Chondrocyte (in vitro differentiated cells): ENCODE measurements at regions not wholly inside any gene's neighbourhood (a gene's known extent, or its start where the extent isn't known, plus 50 kb on each side); places are given as distances from the start of the nearest gene placed in this dataset.

Source experiments
- DNase-seq: peaks from one replicate; pipeline ENCODE4 v3.0.0; 2021; ENCODE audit warnings: mixed read lengths, low spot score
- H3K27ac Mint-ChIP-seq: one replicate; pipeline ENCODE4 v1.8.0; 2021; ENCODE audit warnings: mild to moderate bottlenecking, moderate library complexity, mixed read lengths; ENCODE audit not compliant: unreplicated experiment
- H3K27me3 Mint-ChIP-seq: 2 replicates; pipeline ENCODE4 v1.8.0; 2021; ENCODE audit warnings: low read depth, mixed read lengths
- H3K36me3 Mint-ChIP-seq: 2 replicates; pipeline ENCODE4 v1.8.0; 2021; ENCODE audit warnings: low read depth, mixed read lengths
- H3K4me1 Mint-ChIP-seq: 2 replicates; pipeline ENCODE4 v1.8.0; 2021; ENCODE audit warnings: low read depth, mild to moderate bottlenecking, mixed read lengths
- H3K4me3 Mint-ChIP-seq: one replicate; pipeline ENCODE4 v1.8.0; 2021; ENCODE audit warnings: mild to moderate bottlenecking, moderate library complexity, mixed read lengths; ENCODE audit not compliant: unreplicated experiment
- H3K9me3 Mint-ChIP-seq: 2 replicates; pipeline ENCODE4 v1.8.0; 2021; ENCODE audit warnings: low read depth, mixed read lengths
- CTCF ChIP-seq: fragments of 200-600 bp; sonication (generic); IDR thresholded peaks from 2 replicates; pipeline ENCODE4 v1.5.0; 2021; ENCODE audit warnings: antibody characterized with exemption, mild to moderate bottlenecking, moderate library complexity

GRCh38 chr14:100955201-100955600 lies 51.7 kb upstream of the RTL1 start:
- no peaks in the 10 kb centered on the region for H3K27me3 Mint-ChIP-seq
- H3K9me3 Mint-ChIP-seq = no peaks in the 10 kb centered on the region
- no peak for TF ChIP-seq CTCF
- no peak overlapping the region for H3K4me3 Mint-ChIP-seq
- no peak overlapping the region for H3K27ac Mint-ChIP-seq
- no peaks in the 10 kb centered on the region for H3K4me1 Mint-ChIP-seq
- H3K36me3 Mint-ChIP-seq = peaks cover under 1% of the 10 kb centered on the region
- no peak for DNase-seq

- Mint-ChIP-seq H3K27ac (no peak overlapping the region), H3K4me1 (no peaks in the 10 kb centered on the region), H3K27me3 (no peaks in the 10 kb centered on the region), H3K4me3 (no peak overlapping the region), H3K9me3 (no peaks in the 10 kb centered on the region), H3K36me3 (peaks cover 2% of the 10 kb centered on the region)
- DNase-seq = no peak
- no peak for TF ChIP-seq CTCF
Observed at GRCh38 chr14:100962494-100962893, 59.0 kb upstream of the RTL1 start.

- no peaks in the 10 kb centered on the region for H3K4me1 Mint-ChIP-seq
- no peaks in the 10 kb centered on the region for H3K36me3 Mint-ChIP-seq
- TF ChIP-seq CTCF = no peak
- no peak for DNase-seq
- no peak overlapping the region for H3K4me3 Mint-ChIP-seq
- H3K27ac Mint-ChIP-seq = no peak overlapping the region
- no peaks in the 10 kb centered on the region for H3K9me3 Mint-ChIP-seq
- H3K27me3 Mint-ChIP-seq = no peaks in the 10 kb centered on the region
Observed at GRCh38 chr14:100965296-100965695, 61.8 kb upstream of the RTL1 start.

- TF ChIP-seq CTCF = no peak
- no peak overlapping the region for H3K4me3 Mint-ChIP-seq
- no peak for DNase-seq
Observed at GRCh38 chr14:100967178-100967577, 63.7 kb upstream of the RTL1 start.

GRCh38 chr14:100967930-100968329 lies 64.4 kb upstream of the RTL1 start:
- Mint-ChIP-seq H3K4me3 (no peak overlapping the region), H3K36me3 (no peaks in the 10 kb centered on the region), H3K9me3 (no peaks in the 10 kb centered on the region), H3K27me3 (no peaks in the 10 kb centered on the region), H3K27ac (no peak overlapping the region), H3K4me1 (no peaks in the 10 kb centered on the region)
- DNase-seq = no peak
- no peak for TF ChIP-seq CTCF

More at GRCh38 chr14:100967178-100967577, 63.7 kb upstream of the RTL1 start:
- no peaks in the 10 kb centered on the region for H3K9me3 Mint-ChIP-seq
- no peak overlapping the region for H3K27ac Mint-ChIP-seq
- no peaks in the 10 kb centered on the region for H3K27me3 Mint-ChIP-seq
- H3K36me3 Mint-ChIP-seq = no peaks in the 10 kb centered on the region
- H3K4me1 Mint-ChIP-seq = no peaks in the 10 kb centered on the region
